Suprapubic skin (tissue), 4 donors: ENCODE measurements at regions not wholly inside any gene's neighbourhood (a gene's known extent, or its start where the extent isn't known, plus 50 kb on each side); places are given as distances from the start of the nearest gene placed in this dataset.
"Not testable (repeated sequence)": the region's sequence is repeated elsewhere in the genome, so short reads cannot be mapped to it uniquely, and the experiment has no call there.

Source experiments
- DNase-seq, 2 donors: peaks; one replicate each; pipeline ENCODE4 v3.0.0-alpha.2; 2019; ENCODE audit warnings: low spot score in 2 of 2
- H3K27ac ChIP-seq: fragments of 200-600 bp; sonication (generic); one replicate; pipeline ENCODE4 v1.5.1; 2019
- H3K27me3 ChIP-seq: fragments of 200-600 bp; sonication (generic); one replicate; pipeline ENCODE4 v1.5.1; 2019
- H3K36me3 ChIP-seq: fragments of 200-600 bp; sonication (generic); one replicate; pipeline ENCODE4 v1.5.1; 2019
- H3K4me1 ChIP-seq: fragments of 200-600 bp; sonication (generic); one replicate; pipeline ENCODE4 v1.5.1; 2019
- H3K4me3 ChIP-seq: fragments of 200-600 bp; sonication (generic); one replicate; pipeline ENCODE4 v1.5.1; 2019; ENCODE audit warnings: mild to moderate bottlenecking
- H3K9me3 ChIP-seq: fragments of 200-600 bp; sonication (generic); one replicate; pipeline ENCODE4 v1.5.1; 2019
- CTCF ChIP-seq, 2 donors: fragments of 200-600 bp in 1 of 2; fragments of 450-650 bp in 1 of 2; sonication (generic) in 1 of 2; IDR thresholded peaks; one replicate each; pipeline ENCODE4 v1.5.1; 2016 to 2019; ENCODE audit warnings: antibody characterized with exemption in 2 of 2, mild to moderate bottlenecking in 1 of 2, moderate library complexity in 1 of 2
- EP300 ChIP-seq: sonication (generic); formaldehyde crosslinking; IDR thresholded peaks from one replicate; pipeline ENCODE4 v1.6.1; 2017; ENCODE audit warnings: antibody characterized with exemption
- POLR2A ChIP-seq, 2 donors: fragments of 450-650 bp; IDR thresholded peaks; one replicate each; pipeline ENCODE4 v1.6.1; 2017; ENCODE audit warnings: antibody characterized with exemption in 2 of 2, mild to moderate bottlenecking in 2 of 2, moderate library complexity in 2 of 2
- POLR2AphosphoS5 ChIP-seq, 3 donors: sonication (generic); formaldehyde crosslinking; IDR thresholded peaks; one replicate each; pipeline ENCODE4 v1.6.1; 2017; ENCODE audit warnings: antibody characterized with exemption in 3 of 3
- WGBS: methylation state at CpG from one replicate; pipeline ENCODE4 v1.1.5; 2018; 5-methylcytosine and 5-hydroxymethylcytosine counted together

DNA sequence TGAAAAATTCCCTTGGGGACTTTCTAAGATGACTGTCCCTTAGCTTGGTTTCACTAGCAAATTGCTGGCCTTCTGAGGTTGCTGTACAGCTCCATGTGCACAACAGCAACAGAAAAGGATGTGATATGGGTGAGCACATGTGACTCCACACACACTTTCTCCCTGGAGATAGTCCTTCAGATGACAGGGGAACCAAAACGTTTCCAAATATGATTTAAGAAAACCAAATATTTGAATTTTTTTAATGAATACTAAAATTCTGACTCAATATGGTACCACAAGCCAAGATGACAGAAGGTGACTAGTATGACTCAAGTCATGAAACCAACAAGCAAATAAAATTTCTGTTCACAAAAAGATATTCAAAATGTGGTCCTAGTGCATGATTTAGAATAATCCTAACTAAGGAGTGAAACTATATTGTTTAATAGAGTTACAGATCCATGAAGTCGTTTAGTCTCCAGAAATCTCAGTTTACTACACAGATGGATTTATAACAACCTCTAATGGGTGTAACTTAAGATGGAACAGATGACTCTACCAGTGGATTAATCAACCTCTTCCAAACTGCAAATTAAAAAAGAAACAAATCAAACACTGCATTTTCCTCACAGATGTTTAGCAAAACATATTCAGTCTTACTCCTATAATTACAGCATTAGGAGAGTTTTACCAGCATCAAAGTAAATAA is 144.8 kb upstream of the PIK3R1 start:
- 45% methylated on average over 2 of the region's 2 CpGs for WGBS
- H3K9me3 ChIP-seq = no peaks in the 10 kb centered on the region
- peak overlapping the region; percentile 68 for H3K27ac ChIP-seq
- H3K4me3 ChIP-seq = no peak overlapping the region
- no peaks in the 10 kb centered on the region for H3K27me3 ChIP-seq
- H3K36me3 ChIP-seq = no peaks in the 10 kb centered on the region
- peaks cover 4% of the 10 kb centered on the region for H3K4me1 ChIP-seq
- TF ChIP-seq POLR2AphosphoS5 (IDR thresholded peaks at IDR 0.05) (no peak), EP300 (no peak), POLR2A (IDR thresholded peaks at IDR 0.05) (no peak), CTCF (IDR thresholded peaks at IDR 0.05) (no peak)
- DNase-seq = no peak

DNA sequence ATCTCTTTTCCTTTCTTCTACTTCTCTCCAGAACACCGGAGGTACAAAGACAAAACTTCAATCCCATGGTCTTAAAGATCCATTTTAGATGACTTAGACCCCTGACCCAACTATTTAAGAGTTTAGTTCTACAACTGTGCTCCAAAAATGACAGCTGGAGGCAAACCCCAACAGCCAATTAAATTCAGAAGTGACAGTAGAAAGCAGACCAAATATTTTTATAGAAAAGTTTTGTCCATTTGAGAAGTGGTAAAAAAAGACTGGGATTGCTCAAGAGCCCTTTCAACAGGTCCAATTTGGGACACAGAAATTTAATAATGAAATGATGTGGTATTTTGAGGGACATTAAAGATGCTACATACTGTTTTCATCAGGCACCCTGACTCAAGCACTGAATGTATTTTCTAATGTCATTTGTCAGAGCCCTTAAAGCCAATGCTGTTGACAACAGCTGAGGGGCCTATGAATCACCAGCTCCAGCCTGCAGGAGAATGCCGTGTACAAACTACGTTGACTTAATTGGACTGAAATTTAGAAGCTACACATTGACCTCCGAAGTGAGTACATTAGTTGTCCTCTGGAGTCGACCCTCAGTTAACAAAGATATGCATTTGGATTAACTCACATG is 147.5 kb upstream of the PIK3R1 start:
- 92% methylated on average over 5 of the region's 5 CpGs for WGBS
- Histone ChIP-seq H3K9me3 (no peaks in the 10 kb centered on the region), H3K36me3 (no peaks in the 10 kb centered on the region), H3K4me3 (no peak overlapping the region), H3K4me1 (peaks cover 4% of the 10 kb centered on the region), H3K27me3 (no peaks in the 10 kb centered on the region), H3K27ac (peak overlapping the region; percentile 56)
- DNase-seq = no peak
- no peak for TF ChIP-seq CTCF (IDR thresholded peaks at IDR 0.05)
- TF ChIP-seq POLR2A (IDR thresholded peaks at IDR 0.05) = no peak
- TF ChIP-seq EP300 = no peak
- TF ChIP-seq POLR2AphosphoS5 (IDR thresholded peaks at IDR 0.05) = no peak

- no peak for DNase-seq
- Histone ChIP-seq H3K36me3 (no peaks in the 10 kb centered on the region), H3K4me3 (no peak overlapping the region), H3K27ac (peak overlapping the region; percentile 56), H3K4me1 (peaks cover 4% of the 10 kb centered on the region), H3K27me3 (no peaks in the 10 kb centered on the region), H3K9me3 (no peaks in the 10 kb centered on the region)
- 62% methylated on average over 1 of the region's 1 CpG for WGBS
- TF ChIP-seq EP300 (no peak), POLR2A (IDR thresholded peaks at IDR 0.05) (no peak), POLR2AphosphoS5 (IDR thresholded peaks at IDR 0.05) (no peak), CTCF (IDR thresholded peaks at IDR 0.05) (no peak)
Measured at GRCh38 chr5:68067291-68067690, 148.3 kb upstream of the PIK3R1 start.

DNA sequence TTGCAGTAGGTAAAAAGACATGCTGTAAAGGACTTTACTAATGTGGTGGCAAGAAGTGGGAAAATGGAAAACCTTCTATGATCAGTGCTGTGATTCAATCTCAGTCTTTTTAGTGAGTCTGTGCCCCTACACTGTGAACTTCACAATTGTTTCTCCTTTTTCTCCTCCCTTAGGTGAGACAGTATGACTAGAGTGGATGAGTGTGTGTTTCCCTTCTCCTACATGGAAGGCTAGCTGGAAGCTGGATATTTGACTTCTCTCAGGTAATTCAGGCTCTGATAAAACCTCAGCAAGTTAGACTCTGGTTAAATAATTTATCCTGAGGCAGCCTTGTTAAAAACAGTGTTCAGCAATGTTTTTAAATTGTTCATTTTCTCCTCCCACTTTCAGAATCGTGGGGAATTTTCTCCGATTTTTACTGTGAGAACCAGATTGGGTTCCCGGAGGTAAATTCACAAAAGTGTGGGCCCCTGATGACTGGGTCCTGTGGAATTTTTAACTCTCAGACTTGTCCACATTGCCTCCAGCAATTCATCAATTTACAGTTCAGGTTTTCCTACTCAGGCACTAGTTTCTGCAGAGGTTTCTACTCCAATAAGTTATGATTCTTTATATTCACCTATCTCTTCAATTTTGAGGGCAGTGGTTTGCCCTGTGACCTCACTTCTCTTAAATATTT is 149.1 kb upstream of the PIK3R1 start:
- peaks cover 2% of the 10 kb centered on the region for H3K9me3 ChIP-seq
- 47% methylated on average over 3 of the region's 3 CpGs for WGBS
- peaks cover 4% of the 10 kb centered on the region for H3K4me1 ChIP-seq

GRCh38 chr5:68065321-68065720 is 150.2 kb upstream of the PIK3R1 start:
- not testable (repeated sequence) for H3K36me3 ChIP-seq, H3K27ac ChIP-seq, DNase-seq, H3K4me1 ChIP-seq, H3K27me3 ChIP-seq, H3K4me3 ChIP-seq, H3K9me3 ChIP-seq
- 93% methylated on average over 3 of the region's 3 CpGs for WGBS

More for the DNA sequence above, 149.1 kb upstream of the PIK3R1 start:
- Histone ChIP-seq H3K36me3 (no peaks in the 10 kb centered on the region), H3K27me3 (no peaks in the 10 kb centered on the region), H3K27ac (no peak overlapping the region), H3K4me3 (no peak overlapping the region)
- DNase-seq = no peak
- no peak for TF ChIP-seq EP300
- TF ChIP-seq CTCF (IDR thresholded peaks at IDR 0.05) = no peak
- TF ChIP-seq POLR2A (IDR thresholded peaks at IDR 0.05) = no peak
